ENCODE measurements at regions not wholly inside any gene's neighbourhood (a gene's known extent, or its start where the extent isn't known, plus 50 kb on each side); places are given as distances from the start of the nearest gene placed in this dataset.

GRCh38 chr17:36816214-36816906 is 120.9 kb upstream of the LHX1 start:
- Histone ChIP-seq H2BK15ac (ENCODE audit: low read length) (0 out of 2 replicates have a peak overlapping the region, but pooled peaks have one; percentile 88), H3K79me2 (ENCODE audit: control insufficient read depth in 1 of 2, insufficient read depth in 2 of 2, low read length in 2 of 2) (no peaks in the 10 kb centered on the region), H3K23me2 (ENCODE audit: low read depth, low read length) (0 out of 2 replicates have a peak, but pooled peaks cover 2% of the 10 kb centered on the region), H4K5ac (ENCODE audit: insufficient read length, low read depth, low read length) (no peak overlapping the region), H2BK120ac (replicated peaks; ENCODE audit: low read depth, low read length) (no peak overlapping the region), H3K79me1 (ENCODE audit: low read depth, low read length) (0 out of 2 replicates have a peak, but pooled peaks cover 2% of the 10 kb centered on the region), H2AK5ac (ENCODE audit: low read depth, low read length) (no peak overlapping the region), H3K4me3 (ENCODE audit: extremely low read depth in 1 of 4, insufficient read depth in 2 of 4, low read depth in 3 of 4, low read length in 4 of 4) (no peak overlapping the region), H3K9me3 (ENCODE audit: insufficient read depth in 2 of 2, low read depth in 1 of 2, low read length in 1 of 2) (no peaks in the 10 kb centered on the region), H3K56ac (replicated peaks; ENCODE audit: insufficient read length, low read depth, low read length) (no peak overlapping the region), H3K4ac (replicated peaks; ENCODE audit: insufficient read length, low read depth, low read length) (no peak overlapping the region), H2BK12ac (ENCODE audit: low read depth, low read length) (no peak overlapping the region), H4K91ac (replicated peaks; ENCODE audit: insufficient read length, low read length) (no peak overlapping the region), H3K4me2 (ENCODE audit: insufficient read depth in 1 of 2, low read depth in 2 of 2, low read length in 2 of 2) (no peak overlapping the region), H3K9ac (replicated peaks in 1 of 4; ENCODE audit: extremely low read depth in 1 of 4, low read depth in 3 of 4, low read length in 3 of 4) (no peak overlapping the region), H4K8ac (ENCODE audit: extremely low read depth, insufficient read depth, low read length) (no peak overlapping the region; the same call in 1 of the 2 replicates), H2AFZ (ENCODE audit: low read length) (no peak overlapping the region), H3K23ac (ENCODE audit: insufficient read length) (no peak overlapping the region), H3K27ac (ENCODE audit: low read depth, low read length) (no peak overlapping the region), H3K4me1 (replicated peaks in 1 of 4; ENCODE audit: control insufficient read depth in 3 of 4, insufficient read depth in 4 of 4, low read length in 3 of 4) (peaks cover 3 to 21% (median 16%) of the 10 kb centered on the region in 4 experiments), H3K36me3 (ENCODE audit: control insufficient read depth in 2 of 4, insufficient read depth in 4 of 4, low read length in 3 of 4) (no peaks in the 10 kb centered on the region), H3K18ac (ENCODE audit: extremely low read depth, low read length) (no peak overlapping the region), H4K20me1 (replicated peaks in 1 of 2; ENCODE audit: control insufficient read depth in 1 of 2, insufficient read depth in 2 of 2, low read length in 2 of 2) (peaks cover 0 to 2% of the 10 kb centered on the region in 2 experiments), H3K14ac (ENCODE audit: insufficient read length) (no peak overlapping the region), H2BK20ac (ENCODE audit: low read length) (no peak overlapping the region), H2BK5ac (ENCODE audit: low read depth, low read length) (peak overlapping the region; percentile 16), H3K27me3 (replicated peaks in 1 of 4; ENCODE audit: control insufficient read depth in 3 of 4, extremely low read depth in 1 of 4, insufficient read depth in 3 of 4, low read length in 3 of 4) (0 out of 7 replicates have a peak, but pooled peaks cover 0 to 2% (median 0%) of the 10 kb centered on the region in 4 experiments)
- WGBS, 2 experiments (ENCODE audit: extremely low coverage in 1 of 2, insufficient coverage in 1 of 2, insufficient read length in 1 of 2, insufficient replicate concordance in 2 of 2, low coverage in 1 of 2, low lambda C conversion rate in 2 of 2, missing lambda C conversion rate in 1 of 2) = 90% methylated on average over 9 of the region's 17 CpGs; no CpG with 5 or more reads in 1 of the 2 experiments
- POLR2A ChIA-PET (ENCODE audit: partially characterized antibody) = no interaction called here
- DNase-seq (ENCODE audit: low read depth in 1 of 2, low spot score in 2 of 2) = no peak
- CTCF ChIA-PET (ENCODE audit: partially characterized antibody) = interaction anchor here (0.9 to 1.9 kb wide), 5 partner anchors 8 to 231 kb away, joined by 3 to 7 read pairs (median 4); no protein-coding TSS in a partner anchor
- FAIRE-seq = no peak
- TF ChIP-seq CEBPB (IDR thresholded peaks at IDR 0.05; ENCODE audit: low read depth, low read length) (no peak), JUND (IDR thresholded peaks at IDR 0.05; ENCODE audit: low read length) (no peak), SRF (IDR thresholded peaks at IDR 0.05; ENCODE audit: low read depth, low read length) (no peak), BRCA1 (IDR thresholded peaks at IDR 0.05; ENCODE audit: low read depth, low read length) (no peak), RBBP5 (IDR thresholded peaks at IDR 0.05; ENCODE audit: borderline replicate concordance, low read depth, low read length) (no peak), SIX5 (IDR thresholded peaks at IDR 0.05; ENCODE audit: low read depth, low read length) (no peak), SP1 (IDR thresholded peaks at IDR 0.05; ENCODE audit: low read depth, low read length) (no peak), HDAC6 (IDR thresholded peaks at IDR 0.05; ENCODE audit: low read depth, low read length) (no peak), GABPA (IDR thresholded peaks at IDR 0.05; ENCODE audit: borderline replicate concordance, insufficient read depth, low read length) (no peak), PHF8 (conservative IDR thresholded peaks at IDR 0.05; ENCODE audit: low read depth, low read length) (no peak), SAP30 (IDR thresholded peaks at IDR 0.05; ENCODE audit: insufficient read depth, insufficient replicate concordance, low read length) (no peak)
- TF ChIP-seq, protein P1, sequence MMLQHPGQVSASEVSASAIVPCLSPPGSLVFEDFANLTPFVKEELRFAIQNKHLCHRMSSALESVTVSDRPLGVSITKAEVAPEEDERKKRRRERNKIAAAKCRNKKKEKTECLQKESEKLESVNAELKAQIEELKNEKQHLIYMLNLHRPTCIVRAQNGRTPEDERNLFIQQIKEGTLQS (IDR thresholded peaks at IDR 0.05; ENCODE audit: insufficient read depth, low read depth, low read length) = no peak
